Adrenal gland (tissue), 9 donors: ENCODE measurements at regions not wholly inside any gene's neighbourhood (a gene's known extent, or its start where the extent isn't known, plus 50 kb on each side); places are given as distances from the start of the nearest gene placed in this dataset.
"Not testable (repeated sequence)": the region's sequence is repeated elsewhere in the genome, so short reads cannot be mapped to it uniquely, and the experiment has no call there.

Experiments
- DNase-seq, 7 donors: peaks; one replicate each; pipeline ENCODE4 v3.0.0-alpha.2; 2019 to 2020
- H3K27ac ChIP-seq, 5 donors: fragments of 200-600 bp; sonication (generic) in 4 of 5; 1 replicate in 3 of 5; 2 replicates in 2 of 5; pipeline versions ENCODE4 v1.5.1 to v1.8.0; 2016 to 2020; ENCODE audit warnings: mild to moderate bottlenecking in 1 of 5
- H3K27me3 ChIP-seq: fragments of 200-600 bp; 2 replicates; pipeline ENCODE4 v1.8.0; 2021
- H3K36me3 ChIP-seq, 2 donors: fragments of 200-600 bp; replicated peaks in 1 of 2; 1 replicate in 1 of 2; 2 replicates in 1 of 2; pipeline versions ENCODE4 v1.5.1 to v1.8.0; 2018 to 2022
- H3K4me1 ChIP-seq, 2 donors: fragments of 200-600 bp; replicated peaks in 1 of 2; 1 replicate in 1 of 2; 2 replicates in 1 of 2; pipeline versions ENCODE4 v1.5.1 to v1.8.0; 2018 to 2021
- H3K4me3 ChIP-seq, 4 donors: fragments of 200-600 bp; sonication (generic) in 3 of 4; one replicate each; pipeline ENCODE4 v1.5.1; 2016 to 2018
- H3K9me3 ChIP-seq, 3 donors: fragments of 200-600 bp; sonication (generic) in 1 of 3; replicated peaks in 1 of 3; 1 replicate in 2 of 3; 2 replicates in 1 of 3; pipeline versions ENCODE4 v1.5.1 to v1.8.0; 2016 to 2021
- POLR2A ChIP-seq, 2 donors: fragments of 450-650 bp; IDR thresholded peaks; one replicate each; pipeline ENCODE4 v1.6.1; 2017; ENCODE audit warnings: antibody characterized with exemption in 2 of 2, mild to moderate bottlenecking in 2 of 2, moderate library complexity in 1 of 2
- WGBS, 4 donors: extraction: QIAGEN DNeasy Blood & Tissue Kit in 2 of 4; methylation state at CpG; one replicate each; pipeline versions ENCODE4 v1.1.5 to v1.1.7; 2013 to 2017; 5-methylcytosine and 5-hydroxymethylcytosine counted together
- intact Hi-C, 2 donors: fragments of 100-400 bp; cut with DNase I; formaldehyde crosslinking; loops; one replicate each; pipeline versions ENCODE4 v1.14.1 to v1.15.0; 2022 to 2023
- donor health status: healthy with polysubstance abuse.
- donor health status: Bipolar disorder and iron deficiency.
- donor health status: DM: yes; HTN: yes; CAD: no.
- donor health status: DM: no; HTN: no; CAD: no.
- donor health status: DM: no; HTN: no; CAD: no.

- peak in 1 of 7 donors; percentile 13 for DNase-seq
Measured at GRCh38 chr9:62837254-62837911, 1647.5 kb downstream of the SPATA31A7 start.

DNA sequence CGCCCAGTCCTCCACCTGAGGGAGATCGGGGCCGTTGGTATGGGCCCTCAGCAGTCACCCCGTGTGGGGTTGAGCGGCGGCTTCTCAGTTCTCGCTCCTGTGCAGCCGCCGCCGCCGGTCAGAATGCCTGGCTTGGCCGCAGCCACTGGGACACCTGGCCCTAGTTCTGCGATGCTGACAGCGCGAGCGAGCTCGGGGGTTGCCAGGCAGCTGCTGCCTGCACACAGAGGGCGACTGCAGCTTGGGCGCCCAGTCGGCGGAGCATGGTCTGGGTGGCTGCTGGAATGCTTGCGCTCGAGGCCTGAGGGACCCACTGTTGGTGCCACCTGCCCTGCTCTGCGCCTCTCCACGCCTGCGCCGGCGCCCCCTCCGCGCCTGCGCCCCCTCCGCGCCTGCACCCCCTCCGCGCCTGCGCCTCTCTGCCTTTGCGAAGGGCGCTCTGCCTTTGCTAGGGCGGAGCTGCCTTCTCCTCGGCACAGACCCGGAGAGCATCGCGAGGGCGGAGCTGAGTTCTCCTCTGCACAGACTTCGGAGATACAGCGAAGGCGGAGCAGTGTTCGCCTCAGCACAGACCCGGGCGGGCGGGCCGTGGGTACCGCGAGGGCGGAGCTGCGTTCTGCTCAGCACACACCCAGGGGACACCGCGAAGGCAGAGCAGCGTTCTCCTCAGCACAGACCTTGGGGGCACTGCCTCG, 1648.3 kb downstream of the SPATA31A7 start:
- H3K4me1 ChIP-seq, H3K9me3 ChIP-seq, H3K27me3 ChIP-seq, intact Hi-C loops, H3K36me3 ChIP-seq: not testable (repeated sequence)
- TF ChIP-seq POLR2A (IDR thresholded peaks at IDR 0.05) = peak; percentile 60 to 64
- Histone ChIP-seq H3K27ac (peak overlapping the region in 2 of 5 donors; percentile 40 to 47), H3K4me3 (peak overlapping the region in 1 of 4 donors; percentile 39)
- peak; percentile 65 to 98 (median 84) for DNase-seq
- WGBS, 4 donors = 0 to 1% (median 0%) methylated on average over 29 to 57 of the region's 60 CpGs

More at GRCh38 chr9:62837254-62837911, 1647.5 kb downstream of the SPATA31A7 start:
- WGBS, 4 donors = 2 to 7% (median 5%) methylated on average over 11 to 46 of the region's 50 CpGs
- intact Hi-C loops, H3K36me3 ChIP-seq, H3K4me1 ChIP-seq, H3K9me3 ChIP-seq, H3K27me3 ChIP-seq: not testable (repeated sequence)
- H3K4me3 ChIP-seq = peak overlapping the region in 1 of 4 donors; percentile 36
- peak overlapping the region in 1 of 5 donors; percentile 47 for H3K27ac ChIP-seq

GRCh38 chr9:62839168-62839567, 1649.3 kb downstream of the SPATA31A7 start:
- DNase-seq, H3K36me3 ChIP-seq, H3K4me1 ChIP-seq, H3K9me3 ChIP-seq, H3K4me3 ChIP-seq, H3K27ac ChIP-seq, intact Hi-C loops, H3K27me3 ChIP-seq: not testable (repeated sequence)
- 26 to 48% (median 33%) methylated on average over 1 of the region's 2 CpGs for WGBS, 4 donors

GRCh38 chr9:62843145-62843544, 1653.3 kb downstream of the SPATA31A7 start:
- intact Hi-C loops, DNase-seq, H3K36me3 ChIP-seq, H3K4me3 ChIP-seq, H3K4me1 ChIP-seq, H3K9me3 ChIP-seq, H3K27ac ChIP-seq: not testable (repeated sequence)
- H3K27me3 ChIP-seq = peaks cover 11% of the 10 kb centered on the region
- WGBS, 4 donors = 43 to 65% (median 54%) methylated on average over 9 of the region's 9 CpGs

DNA sequence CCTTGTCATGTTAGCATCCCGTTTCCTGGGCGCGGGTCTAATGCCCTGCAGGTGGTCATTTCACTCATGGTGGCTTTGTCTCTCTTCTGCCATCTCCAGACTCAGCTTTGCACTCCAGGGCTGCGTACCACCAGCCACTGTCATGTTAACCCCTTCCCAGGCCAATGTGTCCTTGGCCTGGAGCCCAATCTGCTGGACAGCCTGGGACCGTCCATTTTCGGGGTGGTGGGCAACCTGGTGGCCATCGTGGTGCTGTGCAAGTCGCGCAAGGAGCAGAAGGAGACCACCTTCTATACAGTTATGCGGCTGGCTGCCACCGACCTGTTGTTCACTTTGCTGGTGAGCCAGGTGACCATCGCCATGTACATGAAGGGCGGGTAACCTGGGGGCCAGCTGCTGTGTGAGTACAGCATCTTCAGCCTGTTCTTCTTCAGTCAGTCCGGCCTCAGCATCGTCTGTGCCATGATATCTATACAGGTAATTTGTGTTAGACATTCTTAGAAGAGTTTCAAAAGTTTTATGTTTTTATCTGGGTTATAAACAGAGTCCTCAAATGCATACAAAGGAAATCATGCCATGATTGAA, 1654.0 kb downstream of the SPATA31A7 start:
- DNase-seq, H3K9me3 ChIP-seq, H3K27ac ChIP-seq, H3K4me3 ChIP-seq, H3K36me3 ChIP-seq, intact Hi-C loops, H3K4me1 ChIP-seq: not testable (repeated sequence)
- peaks cover 11% of the 10 kb centered on the region for H3K27me3 ChIP-seq
- 52 to 60% (median 55%) methylated on average over 6 to 13 of the region's 15 CpGs for WGBS, 4 donors

DNA sequence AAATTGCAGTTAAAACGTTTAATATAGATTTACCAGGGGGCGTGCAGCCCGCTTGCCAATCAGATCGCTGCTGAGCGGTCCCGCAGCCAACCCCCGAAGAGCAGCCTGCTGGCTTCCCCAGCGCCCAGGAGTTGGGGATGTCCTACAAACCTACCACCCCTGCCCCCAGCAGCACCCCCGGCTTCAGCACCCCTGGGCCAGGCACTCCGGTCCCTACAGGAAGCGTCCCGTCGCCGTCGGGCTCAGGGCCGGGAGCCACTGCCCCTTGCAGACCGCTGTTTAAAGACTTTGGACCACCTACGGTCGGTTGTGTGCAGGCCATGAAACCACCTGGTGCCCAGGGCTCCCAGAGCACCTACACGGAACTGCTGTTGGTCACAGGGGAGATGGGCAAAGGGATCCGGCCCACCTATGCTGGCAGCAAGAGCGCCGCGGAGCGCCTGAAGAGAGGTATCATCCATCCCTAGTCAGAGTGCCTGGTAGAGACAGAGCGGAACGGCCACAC, 1654.9 kb downstream of the SPATA31A7 start:
- H3K27ac ChIP-seq, H3K9me3 ChIP-seq, DNase-seq, H3K4me3 ChIP-seq, H3K36me3 ChIP-seq, H3K4me1 ChIP-seq, intact Hi-C loops: not testable (repeated sequence)
- H3K27me3 ChIP-seq = peaks cover 11% of the 10 kb centered on the region
- 26 to 47% (median 42%) methylated on average over 14 to 25 of the region's 27 CpGs for WGBS, 4 donors

GRCh38 chr9:62848258-62848657, 1658.4 kb downstream of the SPATA31A7 start:
- H3K36me3 ChIP-seq, H3K9me3 ChIP-seq, intact Hi-C loops, DNase-seq, H3K4me1 ChIP-seq, H3K4me3 ChIP-seq, H3K27ac ChIP-seq: not testable (repeated sequence)
- H3K27me3 ChIP-seq = peaks cover 11% of the 10 kb centered on the region
- 53 to 71% (median 54%) methylated on average over 1 to 2 of the region's 2 CpGs for WGBS, 4 donors

DNA sequence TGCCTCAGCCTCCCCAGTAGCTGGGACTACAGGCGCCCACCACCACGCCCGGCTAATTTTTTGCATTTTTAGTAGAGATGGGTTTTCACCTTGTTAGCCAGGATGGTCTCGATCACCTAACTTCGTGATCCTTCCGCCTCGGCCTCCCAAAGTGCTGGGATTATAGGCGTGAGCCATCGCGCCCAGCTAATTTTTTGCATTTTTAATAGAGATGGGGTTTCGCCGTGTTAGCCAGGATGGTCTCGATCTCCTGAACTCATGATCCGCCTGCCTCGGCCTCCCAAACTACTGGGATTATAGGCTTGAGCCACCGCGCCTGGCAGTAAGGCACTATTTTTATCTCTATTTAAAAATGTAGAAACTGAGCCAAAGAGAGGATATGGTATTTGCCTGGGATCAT, 1660.2 kb downstream of the SPATA31A7 start:
- H3K27ac ChIP-seq, H3K36me3 ChIP-seq, H3K4me3 ChIP-seq, H3K9me3 ChIP-seq, H3K4me1 ChIP-seq, H3K27me3 ChIP-seq, intact Hi-C loops, DNase-seq: not testable (repeated sequence)
- 80 to 90% (median 83%) methylated on average over 17 of the region's 17 CpGs for WGBS, 4 donors

- H3K27me3 ChIP-seq, H3K27ac ChIP-seq, H3K4me3 ChIP-seq, H3K4me1 ChIP-seq, H3K36me3 ChIP-seq, H3K9me3 ChIP-seq, DNase-seq, intact Hi-C loops: not testable (repeated sequence)
- 76 to 80% (median 79%) methylated on average over 9 to 12 of the region's 12 CpGs for WGBS, 4 donors
Measured at GRCh38 chr9:62857280-62857679, 1667.4 kb downstream of the SPATA31A7 start.

- WGBS, 4 donors = 57 to 66% (median 61%) methylated on average over 1 of the region's 1 CpG
- H3K4me1 ChIP-seq, H3K9me3 ChIP-seq, H3K27me3 ChIP-seq, H3K27ac ChIP-seq, H3K36me3 ChIP-seq, intact Hi-C loops, H3K4me3 ChIP-seq, DNase-seq: not testable (repeated sequence)
Measured at GRCh38 chr9:62858240-62858639, 1668.4 kb downstream of the SPATA31A7 start.
